ENCODE measurements at regions not wholly inside any gene's neighbourhood (a gene's known extent, or its start where the extent isn't known, plus 50 kb on each side); places are given as distances from the start of the nearest gene placed in this dataset.

DNA sequence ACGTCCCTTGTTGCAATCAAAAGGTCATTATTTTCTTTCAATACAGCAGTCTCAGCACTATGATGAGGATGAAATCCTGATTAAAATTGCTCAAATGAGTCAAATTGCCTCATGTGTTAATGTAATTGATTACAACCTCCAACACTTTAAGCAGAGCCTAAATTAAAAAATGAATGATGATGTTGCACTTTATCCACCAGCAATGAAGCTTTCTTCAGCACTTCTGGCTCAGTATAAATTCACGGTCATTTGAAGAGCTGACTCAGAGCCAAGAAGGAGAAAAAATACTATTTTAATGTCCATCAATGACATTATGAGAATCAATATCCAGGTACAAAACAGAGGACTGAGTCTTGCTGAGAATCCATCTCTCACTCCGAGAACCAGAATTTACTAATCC is 792.6 kb upstream of the ATXN8OS start (continued):
- no peak for TF ChIP-seq ZNF408 (CRISPR knock-in tag; IDR thresholded peaks at IDR 0.05; ENCODE audit: low read depth)
- no peak for TF ChIP-seq USF1 (CRISPR knock-in tag; IDR thresholded peaks at IDR 0.05)
- TF ChIP-seq, protein P1, sequence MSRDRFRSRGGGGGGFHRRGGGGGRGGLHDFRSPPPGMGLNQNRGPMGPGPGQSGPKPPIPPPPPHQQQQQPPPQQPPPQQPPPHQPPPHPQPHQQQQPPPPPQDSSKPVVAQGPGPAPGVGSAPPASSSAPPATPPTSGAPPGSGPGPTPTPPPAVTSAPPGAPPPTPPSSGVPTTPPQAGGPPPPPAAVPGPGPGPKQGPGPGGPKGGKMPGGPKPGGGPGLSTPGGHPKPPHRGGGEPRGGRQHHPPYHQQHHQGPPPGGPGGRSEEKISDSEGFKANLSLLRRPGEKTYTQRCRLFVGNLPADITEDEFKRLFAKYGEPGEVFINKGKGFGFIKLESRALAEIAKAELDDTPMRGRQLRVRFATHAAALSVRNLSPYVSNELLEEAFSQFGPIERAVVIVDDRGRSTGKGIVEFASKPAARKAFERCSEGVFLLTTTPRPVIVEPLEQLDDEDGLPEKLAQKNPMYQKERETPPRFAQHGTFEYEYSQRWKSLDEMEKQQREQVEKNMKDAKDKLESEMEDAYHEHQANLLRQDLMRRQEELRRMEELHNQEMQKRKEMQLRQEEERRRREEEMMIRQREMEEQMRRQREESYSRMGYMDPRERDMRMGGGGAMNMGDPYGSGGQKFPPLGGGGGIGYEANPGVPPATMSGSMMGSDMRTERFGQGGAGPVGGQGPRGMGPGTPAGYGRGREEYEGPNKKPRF (IDR thresholded peaks at IDR 0.05; ENCODE audit: low read depth, low read length), result no peak
- TF ChIP-seq, protein P2, sequence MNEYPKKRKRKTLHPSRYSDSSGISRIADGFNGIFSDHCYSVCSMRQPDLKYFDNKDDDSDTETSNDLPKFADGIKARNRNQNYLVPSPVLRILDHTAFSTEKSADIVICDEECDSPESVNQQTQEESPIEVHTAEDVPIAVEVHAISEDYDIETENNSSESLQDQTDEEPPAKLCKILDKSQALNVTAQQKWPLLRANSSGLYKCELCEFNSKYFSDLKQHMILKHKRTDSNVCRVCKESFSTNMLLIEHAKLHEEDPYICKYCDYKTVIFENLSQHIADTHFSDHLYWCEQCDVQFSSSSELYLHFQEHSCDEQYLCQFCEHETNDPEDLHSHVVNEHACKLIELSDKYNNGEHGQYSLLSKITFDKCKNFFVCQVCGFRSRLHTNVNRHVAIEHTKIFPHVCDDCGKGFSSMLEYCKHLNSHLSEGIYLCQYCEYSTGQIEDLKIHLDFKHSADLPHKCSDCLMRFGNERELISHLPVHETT (CRISPR knock-in tag; conservative IDR thresholded peaks at IDR 0.05 in 1 of 2, IDR thresholded peaks at IDR 0.05 in 1 of 2), result no peak
- no peak for TF ChIP-seq CHD1 (IDR thresholded peaks at IDR 0.05; ENCODE audit: low read length)
- TF ChIP-seq KLF1 (tag; IDR thresholded peaks at IDR 0.05), result no peak
- TF ChIP-seq, protein P3, sequence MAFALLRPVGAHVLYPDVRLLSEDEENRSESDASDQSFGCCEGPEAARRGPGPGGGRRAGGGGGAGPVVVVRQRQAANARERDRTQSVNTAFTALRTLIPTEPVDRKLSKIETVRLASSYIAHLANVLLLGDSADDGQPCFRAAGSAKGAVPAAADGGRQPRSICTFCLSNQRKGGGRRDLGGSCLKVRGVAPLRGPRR (CRISPR knock-in tag; IDR thresholded peaks at IDR 0.05), result no peak

Measured in K562 (cell line).